Testis (tissue), 2 donors: ENCODE measurements at regions not wholly inside any gene's neighbourhood (a gene's known extent, or its start where the extent isn't known, plus 50 kb on each side); places are given as distances from the start of the nearest gene placed in this dataset.

Source experiments
- DNase-seq: peaks from one replicate; pipeline ENCODE4 v3.0.0-alpha.2; 2019
- H3K27ac ChIP-seq, 2 donors: fragments of 200-600 bp; sonication (generic); one replicate each; pipeline ENCODE4 v1.5.1; 2019
- H3K27me3 ChIP-seq: fragments of 200-600 bp; sonication (generic); one replicate; pipeline ENCODE4 v1.5.1; 2019
- H3K36me3 ChIP-seq: fragments of 200-600 bp; sonication (generic); one replicate; pipeline ENCODE4 v1.5.1; 2017; ENCODE audit warnings: low read depth; ENCODE audit errors: missing control alignments
- H3K4me1 ChIP-seq: fragments of 200-600 bp; sonication (generic); one replicate; pipeline ENCODE4 v1.5.1; 2019
- H3K4me3 ChIP-seq, 2 donors: fragments of 200-600 bp; sonication (generic); one replicate each; pipeline ENCODE4 v1.5.1; 2017 to 2019
- H3K9me3 ChIP-seq: fragments of 200-600 bp; sonication (generic); one replicate; pipeline ENCODE4 v1.5.1; 2017
- CTCF ChIP-seq, 3 experiments: fragments of 450-650 bp in 2 of 3; fragments of 200-600 bp in 1 of 3; sonication (generic) in 1 of 3; IDR thresholded peaks; one replicate each; pipeline ENCODE4 v1.5.1; 2016 to 2019; ENCODE audit warnings: antibody characterized with exemption in 3 of 3, mild to moderate bottlenecking in 2 of 3, moderate library complexity in 1 of 3
- POLR2A ChIP-seq: fragments of 450-650 bp; IDR thresholded peaks from one replicate; pipeline ENCODE4 v1.6.1; 2017; ENCODE audit warnings: antibody characterized with exemption, mild to moderate bottlenecking, moderate library complexity
- WGBS, 2 donors: methylation state at CpG; one replicate each; pipeline ENCODE4 v1.1.5; 2018; 5-methylcytosine and 5-hydroxymethylcytosine counted together
- intact Hi-C: fragments of 100-400 bp; cut with DNase I; formaldehyde crosslinking; loops from one replicate; pipeline ENCODE4 v1.15.1; 2023; ENCODE audit warnings: low total_unique reads

- DNase-seq, result no peak
- H3K27me3 ChIP-seq, result no peaks in the 10 kb centered on the region
- WGBS, 2 donors, result 77 to 78% methylated on average over 2 of the region's 2 CpGs
- no peak for TF ChIP-seq POLR2A
- no peak for TF ChIP-seq CTCF (IDR thresholded peaks at IDR 0.05)
- no peaks in the 10 kb centered on the region for H3K4me1 ChIP-seq
- H3K4me3 ChIP-seq, result no peak overlapping the region
- no peaks in the 10 kb centered on the region for H3K9me3 ChIP-seq
- no peak overlapping the region for H3K27ac ChIP-seq
- intact Hi-C loops, result no loop called here
- H3K36me3 ChIP-seq, result no peaks in the 10 kb centered on the region
Measured at GRCh38 chr12:58774731-58775130, 145.6 kb downstream of the LRIG3 start.

- no peak for DNase-seq
- Histone ChIP-seq H3K9me3 (no peaks in the 10 kb centered on the region), H3K27ac (peak overlapping the region in 1 of 2 donors; percentile 21), H3K4me1 (no peaks in the 10 kb centered on the region), H3K27me3 (no peaks in the 10 kb centered on the region), H3K4me3 (no peak overlapping the region), H3K36me3 (no peaks in the 10 kb centered on the region)
- intact Hi-C loops, result no loop called here
- 60 to 70% methylated on average over 1 of the region's 1 CpG for WGBS, 2 donors
- TF ChIP-seq POLR2A, result no peak
- TF ChIP-seq CTCF (IDR thresholded peaks at IDR 0.05), result no peak
Measured at GRCh38 chr12:58775396-58775795, 144.9 kb downstream of the LRIG3 start.

DNA sequence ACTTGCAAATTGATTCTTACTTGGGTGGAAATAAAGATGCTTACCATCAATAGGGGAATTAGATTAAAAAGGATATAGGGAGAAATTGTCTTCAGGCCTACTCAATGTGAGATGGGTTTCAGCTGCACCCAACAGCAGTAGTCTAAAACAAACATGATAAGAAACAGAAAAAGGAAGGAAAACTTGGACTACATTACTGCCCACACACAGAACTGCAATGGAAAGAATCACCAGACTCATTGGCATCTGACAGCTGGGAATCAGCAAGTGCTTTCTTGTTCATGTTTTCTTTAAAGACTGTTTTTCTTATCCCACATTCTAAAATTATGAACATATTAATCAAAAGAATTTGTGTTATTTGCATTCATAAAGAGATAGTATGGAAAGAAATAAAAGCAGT, 144.2 kb downstream of the LRIG3 start:
- Histone ChIP-seq H3K4me3 (no peak overlapping the region), H3K36me3 (no peaks in the 10 kb centered on the region), H3K9me3 (no peaks in the 10 kb centered on the region), H3K27me3 (no peaks in the 10 kb centered on the region), H3K27ac (peak overlapping the region in 1 of 2 donors; percentile 21), H3K4me1 (no peaks in the 10 kb centered on the region)
- TF ChIP-seq POLR2A (no peak), CTCF (IDR thresholded peaks at IDR 0.05) (no peak)
- DNase-seq, result no peak
- intact Hi-C loops, result no loop called here

GRCh38 chr12:58777815-58778214, 142.5 kb downstream of the LRIG3 start:
- peak overlapping the region in 1 of 2 donors; percentile 49 for H3K27ac ChIP-seq
- H3K4me1 ChIP-seq, result no peaks in the 10 kb centered on the region
- no peaks in the 10 kb centered on the region for H3K27me3 ChIP-seq
- TF ChIP-seq POLR2A (no peak), CTCF (IDR thresholded peaks at IDR 0.05) (no peak)
- H3K4me3 ChIP-seq, result no peak overlapping the region
- no peak for DNase-seq
- intact Hi-C loops, result no loop called here
- H3K9me3 ChIP-seq, result no peaks in the 10 kb centered on the region
- H3K36me3 ChIP-seq, result no peaks in the 10 kb centered on the region

DNA sequence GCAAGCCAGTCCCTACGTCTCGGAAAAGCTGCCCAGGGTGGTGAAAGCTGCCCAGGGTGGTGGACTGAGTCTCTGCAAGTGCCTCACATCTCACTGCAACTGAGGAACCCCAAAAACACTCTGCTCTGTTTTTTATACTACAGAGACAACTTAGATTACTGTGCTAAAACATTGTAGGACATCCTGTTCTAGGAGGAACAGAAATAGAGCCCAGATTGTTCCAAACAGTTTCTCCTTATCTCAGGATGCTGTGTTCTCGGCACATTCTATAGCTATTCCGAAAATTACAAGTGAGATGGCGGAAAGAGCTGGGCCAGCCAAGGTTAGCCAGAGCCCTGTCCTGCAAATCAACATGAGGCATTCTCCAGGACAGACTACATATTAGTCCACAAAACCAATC, 138.7 kb downstream of the LRIG3 start:
- peak overlapping the region; percentile 59 to 76 for H3K27ac ChIP-seq
- peak; percentile 50 for DNase-seq
- intact Hi-C loops, result no loop called here
- 50 to 63% methylated on average over 5 of the region's 5 CpGs for WGBS, 2 donors
- no peaks in the 10 kb centered on the region for H3K4me1 ChIP-seq
- H3K36me3 ChIP-seq, result no peaks in the 10 kb centered on the region
- H3K4me3 ChIP-seq, result peak overlapping the region; percentile 36 to 58
- no peaks in the 10 kb centered on the region for H3K27me3 ChIP-seq
- no peaks in the 10 kb centered on the region for H3K9me3 ChIP-seq
- TF ChIP-seq CTCF (IDR thresholded peaks at IDR 0.05) (no peak), POLR2A (no peak)
